Right atrium auricular region (tissue), 2 donors: ENCODE measurements at regions not wholly inside any gene's neighbourhood (a gene's known extent, or its start where the extent isn't known, plus 50 kb on each side); places are given as distances from the start of the nearest gene placed in this dataset.

Experiments used
- DNase-seq: peaks from one replicate; pipeline ENCODE4 v3.0.0-alpha.2; 2019; ENCODE audit warnings: low spot score
- H3K27ac ChIP-seq, 2 donors: fragments of 200-600 bp; sonication (generic); 1 replicate in 1 of 2; 2 replicates in 1 of 2; pipeline ENCODE4 v1.5.1; 2016 to 2019
- H3K27me3 ChIP-seq, 2 donors: fragments of 200-600 bp; sonication (generic); one replicate each; pipeline versions ENCODE4 v1.5.1 to v1.6.0; 2017 to 2019
- H3K36me3 ChIP-seq: fragments of 200-600 bp; sonication (generic); one replicate; pipeline ENCODE4 v1.5.1; 2016
- H3K4me1 ChIP-seq, 2 donors: fragments of 200-600 bp; sonication (generic); one replicate each; pipeline versions ENCODE4 v1.5.1 to v1.6.0; 2017 to 2019
- H3K4me3 ChIP-seq, 2 donors: fragments of 200-600 bp; sonication (generic); 1 replicate in 1 of 2; 2 replicates in 1 of 2; pipeline ENCODE4 v1.5.1; 2017 to 2019; ENCODE audit warnings: mild to moderate bottlenecking in 1 of 2, moderate library complexity in 1 of 2
- H3K9me3 ChIP-seq, 2 donors: fragments of 200-600 bp; sonication (generic); one replicate each; pipeline ENCODE4 v1.5.1; 2019
- TF ChIP-seq, protein P1 (sequence below), 2 donors: fragments of 200-600 bp; sonication (generic); IDR thresholded peaks; one replicate each; pipeline ENCODE4 v1.5.1; 2019; ENCODE audit warnings: antibody characterized with exemption in 2 of 2

DNA sequence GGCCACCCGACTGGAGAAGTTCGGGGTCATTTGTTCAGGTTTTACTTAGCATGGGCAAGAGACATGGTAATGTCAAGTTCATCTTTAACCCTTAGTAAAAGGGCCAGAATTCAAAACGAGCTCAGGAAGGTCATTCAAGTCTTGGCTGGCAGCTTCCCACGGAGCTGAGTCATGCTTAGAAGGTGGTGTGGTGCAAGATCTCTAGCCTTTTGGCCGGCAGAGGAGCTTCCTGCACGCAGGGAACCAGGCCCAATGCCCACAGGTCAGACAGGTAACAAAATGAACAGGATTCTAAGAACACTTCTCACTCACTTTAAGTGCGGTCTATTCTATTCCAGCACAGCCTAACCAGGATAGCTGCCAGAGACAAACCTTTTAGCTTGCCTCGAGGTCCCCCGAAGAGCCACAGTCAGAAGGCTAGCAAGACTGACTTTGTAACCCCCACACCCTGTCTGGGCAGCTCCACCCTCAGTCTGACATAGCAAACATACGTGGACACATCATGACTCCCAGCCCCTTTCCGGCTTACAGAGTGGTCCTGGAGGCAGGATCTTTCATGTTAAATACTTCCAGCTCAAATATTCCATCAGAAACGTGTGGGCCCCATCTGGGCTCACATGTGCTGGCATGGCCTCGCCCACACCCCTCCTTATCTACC lies 292.7 kb downstream of the BCL11A start:
- no peaks in the 10 kb centered on the region for H3K27me3 ChIP-seq
- no peaks in the 10 kb centered on the region for H3K36me3 ChIP-seq
- TF ChIP-seq, protein P1, sequence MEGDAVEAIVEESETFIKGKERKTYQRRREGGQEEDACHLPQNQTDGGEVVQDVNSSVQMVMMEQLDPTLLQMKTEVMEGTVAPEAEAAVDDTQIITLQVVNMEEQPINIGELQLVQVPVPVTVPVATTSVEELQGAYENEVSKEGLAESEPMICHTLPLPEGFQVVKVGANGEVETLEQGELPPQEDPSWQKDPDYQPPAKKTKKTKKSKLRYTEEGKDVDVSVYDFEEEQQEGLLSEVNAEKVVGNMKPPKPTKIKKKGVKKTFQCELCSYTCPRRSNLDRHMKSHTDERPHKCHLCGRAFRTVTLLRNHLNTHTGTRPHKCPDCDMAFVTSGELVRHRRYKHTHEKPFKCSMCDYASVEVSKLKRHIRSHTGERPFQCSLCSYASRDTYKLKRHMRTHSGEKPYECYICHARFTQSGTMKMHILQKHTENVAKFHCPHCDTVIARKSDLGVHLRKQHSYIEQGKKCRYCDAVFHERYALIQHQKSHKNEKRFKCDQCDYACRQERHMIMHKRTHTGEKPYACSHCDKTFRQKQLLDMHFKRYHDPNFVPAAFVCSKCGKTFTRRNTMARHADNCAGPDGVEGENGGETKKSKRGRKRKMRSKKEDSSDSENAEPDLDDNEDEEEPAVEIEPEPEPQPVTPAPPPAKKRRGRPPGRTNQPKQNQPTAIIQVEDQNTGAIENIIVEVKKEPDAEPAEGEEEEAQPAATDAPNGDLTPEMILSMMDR (IDR thresholded peaks at IDR 0.05), result no peak
- no peak overlapping the region for H3K27ac ChIP-seq
- no peak for DNase-seq
- no peaks in the 10 kb centered on the region for H3K9me3 ChIP-seq
- H3K4me3 ChIP-seq, result no peak overlapping the region
- no peaks in the 10 kb centered on the region for H3K4me1 ChIP-seq

DNA sequence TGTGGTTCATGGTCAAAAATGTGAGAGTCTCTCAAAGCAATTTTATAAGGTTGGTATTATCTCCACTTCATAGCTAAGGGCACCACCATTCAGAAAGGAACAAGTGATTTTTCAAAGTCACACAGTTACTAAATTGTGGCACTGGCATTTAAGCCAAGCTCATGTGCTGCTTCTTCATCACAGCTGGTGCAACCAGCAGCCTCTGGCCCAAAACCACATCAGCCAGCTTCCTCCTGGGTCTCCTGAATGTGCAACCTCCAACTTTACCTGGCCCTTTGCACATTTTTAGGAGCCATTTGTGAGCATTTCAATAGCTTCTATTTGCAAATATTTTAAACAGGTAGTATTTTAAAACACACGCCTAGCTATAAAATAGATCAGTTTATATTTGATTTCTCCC lies 293.7 kb downstream of the BCL11A start:
- DNase-seq, result no peak
- no peak overlapping the region for H3K27ac ChIP-seq
- TF ChIP-seq, protein P1 (IDR thresholded peaks at IDR 0.05), result no peak
- H3K36me3 ChIP-seq, result no peaks in the 10 kb centered on the region
- no peak overlapping the region for H3K4me3 ChIP-seq
- H3K27me3 ChIP-seq, result no peaks in the 10 kb centered on the region
- H3K9me3 ChIP-seq, result no peaks in the 10 kb centered on the region
- no peaks in the 10 kb centered on the region for H3K4me1 ChIP-seq

DNA sequence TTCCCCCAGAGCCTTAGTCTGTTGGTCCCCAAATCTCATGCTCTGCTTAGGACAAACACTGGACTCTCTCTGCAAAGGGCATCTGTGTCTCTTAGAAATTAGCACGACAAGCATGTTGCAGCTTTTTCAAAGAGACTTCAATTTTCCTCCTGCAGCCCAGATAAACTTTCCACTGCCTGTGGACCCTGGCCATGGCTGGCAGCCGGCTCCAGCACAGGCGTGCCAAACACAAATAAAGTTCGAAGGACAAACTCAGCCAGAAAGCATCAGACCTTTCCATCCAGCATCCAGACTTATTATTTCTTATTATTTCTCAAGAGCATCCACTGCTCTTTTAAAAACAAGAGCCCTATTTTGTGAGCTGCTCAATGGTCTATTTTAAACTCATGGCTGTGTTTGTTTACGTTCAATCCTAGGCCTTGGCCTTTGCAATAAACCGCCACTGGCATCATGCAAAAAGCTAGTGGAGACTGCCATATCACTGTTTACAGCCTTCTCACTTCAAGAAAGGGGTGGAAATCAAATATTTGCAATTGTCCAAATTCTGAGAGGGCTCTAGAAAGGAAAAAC lies 300.8 kb downstream of the BCL11A start:
- Histone ChIP-seq H3K4me1 (no peaks in the 10 kb centered on the region), H3K9me3 (no peaks in the 10 kb centered on the region), H3K4me3 (no peak overlapping the region), H3K27ac (no peak overlapping the region), H3K27me3 (no peaks in the 10 kb centered on the region), H3K36me3 (no peaks in the 10 kb centered on the region)
- DNase-seq, result no peak
- TF ChIP-seq, protein P1 (IDR thresholded peaks at IDR 0.05), result no peak

DNA sequence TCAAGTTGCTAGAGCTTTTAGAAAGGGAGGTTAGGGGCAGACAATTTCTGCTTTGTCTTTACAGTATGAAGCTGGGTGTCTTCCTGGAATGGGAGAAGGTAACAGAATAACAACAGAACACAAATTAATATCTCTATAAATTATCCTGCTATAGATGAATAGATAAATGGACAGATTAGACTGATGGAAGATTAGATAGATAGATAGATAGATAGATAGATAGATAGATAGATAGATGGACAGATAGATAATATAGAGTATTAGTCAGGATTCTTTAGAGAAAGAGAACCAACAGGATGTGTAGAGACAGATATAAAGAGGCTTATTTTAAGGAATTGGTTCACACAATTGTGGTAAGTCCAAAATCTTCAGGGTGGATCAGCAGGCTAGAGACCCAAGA lies 302.2 kb downstream of the BCL11A start:
- H3K36me3 ChIP-seq, result no peaks in the 10 kb centered on the region

DNA sequence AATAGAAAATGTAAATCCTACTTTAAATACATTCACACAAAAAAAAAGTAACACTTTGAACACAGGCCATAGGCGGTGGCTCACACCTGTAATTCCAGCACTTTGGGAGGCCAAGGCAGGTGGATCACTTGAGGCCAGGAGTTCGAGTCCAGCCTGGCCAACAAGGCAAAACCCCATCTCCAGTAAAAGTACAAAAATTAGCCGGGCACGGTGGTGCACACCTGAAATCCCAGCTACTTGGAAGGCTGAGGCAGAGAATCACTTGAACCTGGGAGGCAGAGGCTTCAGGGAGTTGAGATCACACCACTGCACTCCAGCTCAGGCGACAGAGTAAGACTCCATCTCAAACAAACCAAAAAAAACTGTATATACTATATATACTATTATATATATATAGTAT lies 303.6 kb downstream of the BCL11A start:
- Histone ChIP-seq H3K27ac (no peak overlapping the region), H3K27me3 (no peaks in the 10 kb centered on the region), H3K4me1 (no peaks in the 10 kb centered on the region), H3K36me3 (no peaks in the 10 kb centered on the region), H3K9me3 (no peaks in the 10 kb centered on the region), H3K4me3 (no peak overlapping the region)
- DNase-seq, result no peak
- TF ChIP-seq, protein P1 (IDR thresholded peaks at IDR 0.05), result no peak

More for the DNA sequence above, 302.2 kb downstream of the BCL11A start:
- Histone ChIP-seq H3K4me3 (no peak overlapping the region), H3K4me1 (no peaks in the 10 kb centered on the region), H3K27ac (no peak overlapping the region), H3K9me3 (no peaks in the 10 kb centered on the region), H3K27me3 (no peaks in the 10 kb centered on the region)
- no peak for DNase-seq
- TF ChIP-seq, protein P1 (IDR thresholded peaks at IDR 0.05), result no peak

DNA sequence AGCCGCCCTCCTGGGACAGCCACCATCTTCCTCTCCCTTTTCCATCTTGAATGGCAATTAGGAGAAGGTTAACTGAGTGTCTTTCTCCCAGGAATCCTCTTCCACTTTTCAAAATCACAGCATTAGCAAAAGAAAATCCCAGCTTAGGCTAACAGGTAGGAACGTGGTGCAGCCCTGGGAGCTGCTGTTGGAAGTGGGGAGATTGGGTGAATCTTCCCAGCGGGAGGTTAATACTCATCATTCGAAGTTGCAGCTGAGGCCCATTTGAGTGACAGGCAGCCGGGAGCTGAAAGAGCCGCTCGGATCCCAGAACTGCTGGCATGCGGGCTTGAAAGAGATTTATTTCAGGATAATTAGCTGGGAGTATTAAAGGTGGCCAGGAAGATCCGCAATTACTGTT lies 306.0 kb downstream of the BCL11A start:
- no peak for DNase-seq
- TF ChIP-seq, protein P1 (IDR thresholded peaks at IDR 0.05), result no peak
- H3K9me3 ChIP-seq, result no peaks in the 10 kb centered on the region
- H3K27ac ChIP-seq, result no peak overlapping the region
- H3K36me3 ChIP-seq, result no peaks in the 10 kb centered on the region
- H3K4me3 ChIP-seq, result no peak overlapping the region
- no peaks in the 10 kb centered on the region for H3K4me1 ChIP-seq
- no peaks in the 10 kb centered on the region for H3K27me3 ChIP-seq
